ENCODE measurements at regions not wholly inside any gene's neighbourhood (a gene's known extent, or its start where the extent isn't known, plus 50 kb on each side); places are given as distances from the start of the nearest gene placed in this dataset.

GRCh38 chr13:74035896-74036295, 98.3 kb downstream of the KLF12 start:
- no peak for TF ChIP-seq CTCF (conservative IDR thresholded peaks at IDR 0.05 in 1 of 2, IDR thresholded peaks at IDR 0.05 in 1 of 2; ENCODE audit: extremely low read depth in 1 of 2, insufficient read depth in 1 of 2, low read depth in 1 of 2, low read length in 2 of 2)
- TF ChIP-seq EZH2 (IDR thresholded peaks at IDR 0.05; ENCODE audit: borderline replicate concordance, low read length) = no peak

All from mammary epithelial cell (primary cell).